Kidney (tissue), 13 donors: ENCODE measurements at regions not wholly inside any gene's neighbourhood (a gene's known extent, or its start where the extent isn't known, plus 50 kb on each side); places are given as distances from the start of the nearest gene placed in this dataset.
"Not testable (repeated sequence)": the region's sequence is repeated elsewhere in the genome, so short reads cannot be mapped to it uniquely, and the experiment has no call there.

ENCODE experiments used
- DNase-seq, 5 donors: peaks; one replicate each; pipeline ENCODE4 v3.0.0-alpha.2; 2013 to 2020
- FAIRE-seq: peaks from 2 replicates; lab custom pipeline; 2012; peaks lifted over from hg19 to GRCh38; lab: Jason Lieb, UNC
- H3K27ac ChIP-seq, 2 donors: one replicate each; pipeline ENCODE4 v1.7.0; 2013; ENCODE audit warnings: low read depth in 2 of 2, low read length in 2 of 2, inconsistent platforms in 1 of 2
- H3K27me3 ChIP-seq: one replicate; pipeline ENCODE4 v1.7.1; 2013; ENCODE audit warnings: low read length, inconsistent platforms; ENCODE audit not compliant: control insufficient read depth, insufficient read depth
- H3K36me3 ChIP-seq, 3 donors: one replicate each; pipeline versions ENCODE4 v1.7.0 to v1.7.1; 2013; ENCODE audit warnings: low read length in 3 of 3, control low read depth in 1 of 3, inconsistent platforms in 1 of 3; ENCODE audit not compliant: insufficient read depth in 3 of 3, control insufficient read depth in 2 of 3
- H3K4me1 ChIP-seq, 3 donors: one replicate each; pipeline versions ENCODE4 v1.7.0 to v1.7.1; 2013; ENCODE audit warnings: low read length in 3 of 3, inconsistent platforms in 1 of 3, low read depth in 1 of 3; ENCODE audit not compliant: control insufficient read depth in 2 of 3, insufficient read depth in 2 of 3
- H3K4me3 ChIP-seq, 3 donors: one replicate each; pipeline versions ENCODE4 v1.7.0 to v1.8.1; 2013; ENCODE audit warnings: low read length in 3 of 3, control low read depth in 1 of 3, inconsistent platforms in 1 of 3
- H3K9ac ChIP-seq, 3 donors: one replicate each; pipeline versions ENCODE4 v1.7.0 to v1.7.1; 2013; ENCODE audit warnings: low read length in 3 of 3, control low read depth in 1 of 3, inconsistent platforms in 1 of 3
- H3K9me3 ChIP-seq, 3 donors: one replicate each; pipeline versions ENCODE4 v1.7.0 to v1.7.1; 2013; ENCODE audit warnings: low read length in 3 of 3, control low read depth in 1 of 3, inconsistent platforms in 1 of 3; ENCODE audit not compliant: control insufficient read depth in 2 of 3, insufficient read depth in 1 of 3
- CTCF ChIP-seq: IDR thresholded peaks from 3 replicates; pipeline ENCODE4 v1.5.1; 2012; ENCODE audit warnings: mild to moderate bottlenecking, moderate library complexity, borderline replicate concordance; ENCODE audit not compliant: insufficient read depth; ENCODE audit errors: extremely low read depth
- intact Hi-C: fragments of 100-400 bp; cut with DNase I; formaldehyde crosslinking; loops from one replicate; pipeline ENCODE4 v1.11.1; 2022
- donor health status: control.
- donor health status: control.
- donor health status: control.
- donor health status: control.
- donor health status: control.
- donor health status: DM: yes; HTN: yes; CAD: no.
- donor health status: Normal renal cell carcinoma (clear cell type).

GRCh38 chr1:168407832-168408538 is 127.3 kb downstream of the TBX19 start:
- no peak for TF ChIP-seq CTCF
- Histone ChIP-seq H3K27ac (no peak overlapping the region), H3K9me3 (peaks cover 0 to 3% (median 0%) of the 10 kb centered on the region in 3 donors), H3K36me3 (no peaks in the 10 kb centered on the region), H3K4me3 (no peak overlapping the region), H3K9ac (no peak overlapping the region), H3K27me3 (no peaks in the 10 kb centered on the region), H3K4me1 (no peaks in the 10 kb centered on the region)
- peak; percentile 46 for FAIRE-seq
- no peak for DNase-seq
- intact Hi-C loops, result no loop called here

- no peak for TF ChIP-seq CTCF
- intact Hi-C loops, result no loop called here
- H3K27me3 ChIP-seq, result no peaks in the 10 kb centered on the region
- no peak overlapping the region for H3K9ac ChIP-seq
- H3K27ac ChIP-seq, result no peak overlapping the region
- DNase-seq (no peak), FAIRE-seq (no peak)
- H3K4me3 ChIP-seq, result no peak overlapping the region
- H3K36me3 ChIP-seq, result no peaks in the 10 kb centered on the region
- peaks cover 0 to 3% (median 0%) of the 10 kb centered on the region in 3 donors for H3K9me3 ChIP-seq
- H3K4me1 ChIP-seq, result no peaks in the 10 kb centered on the region
Observed at GRCh38 chr1:168405906-168406549, 125.4 kb downstream of the TBX19 start.

- no peak overlapping the region for H3K4me3 ChIP-seq
Observed at GRCh38 chr1:168403140-168403539, 122.5 kb downstream of the TBX19 start.

DNA sequence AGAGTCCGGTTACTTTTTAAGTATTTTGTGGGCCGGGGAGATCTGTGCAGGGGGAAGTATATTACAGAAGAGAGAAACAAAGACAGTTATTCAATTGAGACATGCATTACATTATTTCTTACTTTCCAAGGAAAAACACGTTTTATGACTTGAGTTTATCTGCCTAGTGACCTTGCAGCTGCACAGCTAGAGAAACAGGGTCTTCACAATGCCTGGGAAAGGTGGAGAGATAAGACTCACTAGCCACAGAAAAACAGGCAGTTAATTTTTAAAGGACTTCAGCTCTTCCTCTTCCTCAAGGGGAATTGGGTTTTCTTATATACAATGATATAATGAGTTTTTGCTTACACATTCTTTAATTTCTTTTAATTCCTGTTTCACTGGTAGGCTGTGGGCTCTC is 121.8 kb downstream of the TBX19 start:
- H3K4me3 ChIP-seq, DNase-seq, H3K36me3 ChIP-seq, H3K27ac ChIP-seq, intact Hi-C loops, H3K4me1 ChIP-seq, H3K9ac ChIP-seq, H3K9me3 ChIP-seq, H3K27me3 ChIP-seq, FAIRE-seq: not testable (repeated sequence)

More at GRCh38 chr1:168403140-168403539, 122.5 kb downstream of the TBX19 start:
- no peak for TF ChIP-seq CTCF
- no peaks in the 10 kb centered on the region for H3K27me3 ChIP-seq
- FAIRE-seq, result no peak
- H3K4me1 ChIP-seq, result no peaks in the 10 kb centered on the region
- H3K27ac ChIP-seq, result no peak overlapping the region
- H3K36me3 ChIP-seq, result no peaks in the 10 kb centered on the region
- intact Hi-C loops, result no loop called here
- no peak for DNase-seq
- peaks cover 0 to 3% (median 0%) of the 10 kb centered on the region in 3 donors for H3K9me3 ChIP-seq
- no peak overlapping the region for H3K9ac ChIP-seq
